T-helper 1 cell treated with Interleukin-12 subunit alpha and Interleukin-12 subunit beta and Interleukin-4 antibody, amounts not matched to agents 30 ng/mL and 1 ng/mL, for 36 hours (primary cell): ENCODE measurements at regions not wholly inside any gene's neighbourhood (a gene's known extent, or its start where the extent isn't known, plus 50 kb on each side); places are given as distances from the start of the nearest gene placed in this dataset.
"Not testable (repeated sequence)": the region's sequence is repeated elsewhere in the genome, so short reads cannot be mapped to it uniquely, and the experiment has no call there.

Experiments used
- intact Hi-C: fragments of 100-400 bp; cut with micrococcal nuclease; formaldehyde crosslinking; loops from one replicate; pipeline ENCODE4 v1.15.1; 2024

DNA sequence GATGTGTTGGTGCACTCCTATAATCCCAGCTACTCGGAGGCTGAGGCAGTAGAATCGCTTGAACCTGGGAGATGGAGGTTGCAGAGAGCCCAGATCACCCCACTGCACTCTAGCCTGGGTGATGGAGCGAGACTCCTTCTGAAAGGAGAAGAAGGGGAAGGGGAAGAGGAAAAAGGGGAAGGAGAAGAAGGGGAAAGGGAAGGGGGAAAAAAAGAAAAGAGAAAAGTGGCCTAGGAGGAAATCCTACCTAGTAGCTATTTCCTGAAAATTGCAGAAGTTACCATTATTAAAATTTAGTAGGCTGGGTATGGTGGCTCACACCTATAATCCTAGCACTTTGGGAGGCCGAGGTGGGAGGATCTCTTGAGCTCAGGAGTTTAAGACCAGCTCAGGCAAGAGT is 67.4 kb downstream of the ARRDC3 start:
- intact Hi-C loops = loop anchor here (10.0 kb wide), 1 partner anchor 211 kb away; no protein-coding TSS in a partner anchor

- intact Hi-C loops = loop anchor here (1.0 to 10.0 kb wide), 9 partner anchors 15 to 907 kb away; partner anchors contain the start of gene CETN3
Measured at GRCh38 chr5:91313757-91314673, 69.1 kb downstream of the ARRDC3 start.

DNA sequence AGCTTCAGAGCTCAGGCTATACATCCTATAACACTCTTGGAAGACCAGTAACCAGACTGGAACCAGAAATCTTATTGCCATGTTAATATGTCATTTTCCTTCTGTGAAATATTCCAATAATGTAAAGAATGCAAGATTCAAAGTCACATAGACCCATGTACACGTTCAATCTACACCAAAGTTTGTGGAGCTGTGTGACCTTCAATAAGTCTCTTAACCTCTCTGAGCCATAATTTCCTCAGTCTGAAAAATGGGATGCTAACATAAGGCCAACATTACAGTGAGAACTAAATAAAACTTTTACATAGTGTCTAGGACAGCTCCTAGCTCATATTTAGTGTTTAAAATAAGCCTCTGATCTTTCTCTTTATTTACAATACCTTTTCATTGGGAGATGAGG is 70.4 kb downstream of the ARRDC3 start:
- intact Hi-C loops = loop anchor here (5.0 to 10.0 kb wide), 3 partner anchors 208 to 905 kb away; partner anchors contain the start of gene CETN3

DNA sequence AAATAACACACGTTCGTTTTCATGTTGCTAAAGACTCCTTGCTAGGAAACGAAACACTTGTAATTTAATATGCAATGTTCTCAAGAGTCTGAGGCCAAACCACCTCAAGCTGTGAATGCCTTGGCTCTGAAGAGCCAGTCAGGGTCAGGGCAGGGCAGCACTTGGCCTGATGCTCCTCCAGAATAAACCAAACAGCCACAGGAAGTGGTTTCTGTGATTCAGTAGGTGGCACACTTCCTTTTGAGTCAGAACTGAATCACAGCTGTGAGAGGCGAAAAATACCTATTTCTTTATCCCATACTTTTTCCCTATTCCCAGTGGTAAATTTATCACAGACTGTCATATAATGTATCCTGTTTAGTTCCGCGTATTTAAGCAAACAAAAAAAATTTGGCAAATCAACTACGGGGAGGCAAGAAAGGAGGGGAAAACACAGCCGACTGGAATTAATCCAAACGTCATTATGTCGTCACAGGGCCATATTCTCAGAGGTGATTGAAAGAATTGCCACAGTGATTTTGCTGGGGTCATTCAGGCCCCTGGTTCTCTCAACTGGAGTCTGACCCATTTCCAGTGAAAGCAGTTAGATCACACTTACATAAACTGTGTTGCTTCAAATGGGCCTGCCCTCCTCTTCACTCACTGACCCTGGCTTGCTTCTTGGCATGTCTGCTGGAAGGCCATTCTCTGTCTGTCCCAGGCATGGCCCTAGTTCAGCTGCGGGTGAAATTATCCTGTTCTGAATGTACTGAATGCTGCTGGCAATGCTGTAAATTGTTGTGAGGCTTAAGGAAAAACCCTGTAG is 71.2 kb downstream of the ARRDC3 start:
- intact Hi-C loops = loop anchor here (2.0 to 10.0 kb wide), 4 partner anchors 19 to 905 kb away; partner anchors contain the start of gene CETN3

GRCh38 chr5:91311168-91311696 is 71.9 kb downstream of the ARRDC3 start:
- intact Hi-C loops = loop anchor here (2.0 to 10.0 kb wide), 4 partner anchors 18 to 904 kb away; partner anchors contain the start of gene CETN3

GRCh38 chr5:91308157-91308556 is 75.0 kb downstream of the ARRDC3 start:
- intact Hi-C loops = not testable (repeated sequence)

GRCh38 chr5:91307048-91307447 is 76.1 kb downstream of the ARRDC3 start:
- intact Hi-C loops = no loop called here

GRCh38 chr5:91306497-91306896 is 76.6 kb downstream of the ARRDC3 start:
- intact Hi-C loops = no loop called here

- intact Hi-C loops = no loop called here
Measured at GRCh38 chr5:91305640-91306039, 77.5 kb downstream of the ARRDC3 start.

DNA sequence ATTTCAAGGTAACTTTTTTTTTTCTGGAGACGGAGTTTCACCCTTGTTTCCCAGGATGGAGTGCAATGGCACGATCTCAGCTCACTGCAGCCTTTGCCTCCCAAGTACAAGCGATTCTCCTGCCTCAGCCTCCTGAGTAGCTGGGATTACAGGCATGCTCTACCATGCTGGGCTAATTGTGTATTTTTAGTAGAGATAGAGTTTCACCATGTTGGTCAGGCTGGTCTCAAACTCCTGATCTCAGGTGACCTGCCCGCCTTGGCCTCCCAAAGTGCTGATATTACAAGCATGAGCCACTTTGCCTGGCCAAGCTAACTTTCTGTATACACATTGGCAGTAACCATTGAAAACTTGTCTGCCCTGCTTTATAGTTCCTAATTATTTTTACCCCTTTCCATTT is 79.1 kb downstream of the ARRDC3 start:
- intact Hi-C loops = not testable (repeated sequence)

- intact Hi-C loops = no loop called here
Measured at GRCh38 chr5:91302958-91303357, 80.2 kb downstream of the ARRDC3 start.

GRCh38 chr5:91302305-91302704 is 80.8 kb downstream of the ARRDC3 start:
- intact Hi-C loops = no loop called here

- intact Hi-C loops = no loop called here
Measured at GRCh38 chr5:91301106-91301846, 81.8 kb downstream of the ARRDC3 start.

DNA sequence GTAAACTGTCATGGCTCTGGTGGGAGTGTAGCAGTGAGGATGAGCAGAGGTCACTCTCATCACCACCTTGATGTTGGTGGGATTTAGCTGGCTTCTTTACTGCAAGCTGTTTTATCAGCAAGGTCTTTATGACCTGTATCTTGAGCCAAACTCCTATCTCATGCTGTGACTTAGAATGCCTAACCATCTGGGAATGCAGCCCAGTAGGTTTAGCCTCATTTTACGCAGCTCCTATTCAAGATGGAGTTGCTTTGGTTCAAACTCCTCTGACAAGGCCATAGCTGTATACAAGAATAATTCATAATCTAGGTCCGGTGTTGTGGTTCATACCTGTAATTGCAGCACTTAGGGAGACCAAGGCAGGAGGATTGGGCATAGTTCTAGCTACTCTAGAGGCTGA is 85.1 kb downstream of the ARRDC3 start:
- intact Hi-C loops = no loop called here

GRCh38 chr5:91296674-91297143 is 86.4 kb downstream of the ARRDC3 start:
- intact Hi-C loops = no loop called here

DNA sequence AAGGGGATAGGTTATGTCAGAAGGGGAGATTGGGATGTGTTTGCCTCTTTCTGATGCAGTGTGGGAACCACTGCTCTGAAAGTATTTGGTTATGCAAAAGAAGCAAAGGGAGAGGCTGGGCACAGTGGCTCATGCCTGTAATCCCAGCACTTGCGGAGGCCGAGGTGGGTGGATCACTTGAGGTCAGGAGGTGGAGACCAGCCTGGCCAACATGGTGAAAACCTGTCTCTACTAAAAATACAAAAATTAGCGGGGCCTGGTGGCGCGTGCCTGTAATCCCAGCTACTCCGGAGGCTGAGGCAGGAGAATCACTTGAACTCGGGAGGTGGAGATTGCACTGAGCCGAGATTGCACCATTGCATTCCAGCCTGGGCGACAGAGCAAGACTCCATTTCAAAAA is 87.0 kb downstream of the ARRDC3 start:
- intact Hi-C loops = not testable (repeated sequence)

DNA sequence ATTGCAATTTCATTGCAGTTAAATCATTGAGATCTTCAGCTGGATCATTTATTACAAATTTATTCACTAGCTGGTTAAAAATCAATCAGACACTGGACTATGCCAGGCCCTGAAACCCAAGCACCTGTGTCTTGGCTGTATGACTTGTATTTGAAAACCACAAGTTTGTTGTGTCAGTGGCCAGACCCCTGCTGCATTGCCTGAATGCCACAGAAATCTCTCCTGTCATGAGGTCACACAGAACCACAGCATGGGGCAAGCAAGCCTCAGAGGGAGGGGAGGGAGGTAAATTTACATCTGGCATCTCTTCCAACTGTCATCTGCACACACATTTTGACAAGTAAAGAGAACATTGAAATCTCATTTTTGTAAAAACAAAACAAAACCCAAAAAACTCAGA is 90.0 kb downstream of the ARRDC3 start:
- intact Hi-C loops = loop anchor here (2.0 kb wide), 1 partner anchor 18 kb away; no protein-coding TSS in a partner anchor

- intact Hi-C loops = loop anchor here (1.0 to 2.0 kb wide), 2 partner anchors 11 to 19 kb away; no protein-coding TSS in a partner anchor
Measured at GRCh38 chr5:91291628-91292569, 91.2 kb downstream of the ARRDC3 start.

DNA sequence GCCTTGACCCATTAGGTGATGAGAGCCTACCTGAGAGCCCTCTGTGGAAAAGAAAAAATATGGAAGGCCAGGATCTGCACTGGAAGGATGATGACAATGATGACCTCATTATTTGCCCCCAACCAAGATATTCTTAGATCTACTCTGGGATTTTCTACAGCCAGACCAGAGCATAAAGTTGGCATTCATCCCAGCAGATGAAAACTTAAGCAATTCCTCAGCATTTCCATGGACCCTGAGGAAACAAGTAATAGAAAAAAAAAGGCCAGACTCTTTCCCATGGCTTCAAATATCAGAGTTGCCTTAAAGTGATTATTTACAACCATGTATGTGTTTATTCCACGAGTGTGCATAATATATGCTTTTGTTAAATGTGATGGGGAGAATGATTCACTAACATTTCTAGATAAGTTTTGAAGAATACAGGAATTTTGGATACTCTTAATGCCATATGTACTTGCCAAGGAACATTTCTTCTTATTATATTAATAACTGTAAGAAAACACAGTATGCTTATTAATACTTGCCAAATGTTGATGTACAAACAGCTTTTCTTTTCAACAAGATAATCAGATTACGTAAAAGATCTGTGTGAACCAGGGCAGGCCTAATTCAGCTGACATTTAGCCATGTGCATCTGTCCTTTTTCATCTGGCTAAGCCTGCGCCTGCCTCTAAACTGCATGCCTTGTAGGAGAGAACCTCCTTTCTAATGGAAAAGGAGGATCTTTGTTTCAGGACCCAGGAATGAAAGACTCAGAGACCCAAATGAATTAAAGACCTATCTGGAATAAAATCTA is 94.8 kb downstream of the ARRDC3 start:
- intact Hi-C loops = no loop called here
